Naive thymus-derived CD4-positive, alpha-beta T cell (primary cell): ENCODE measurements at regions not wholly inside any gene's neighbourhood (a gene's known extent, or its start where the extent isn't known, plus 50 kb on each side); places are given as distances from the start of the nearest gene placed in this dataset.
"Not testable (repeated sequence)": the region's sequence is repeated elsewhere in the genome, so short reads cannot be mapped to it uniquely, and the experiment has no call there.

Experiments
- ATAC-seq: fragments of 150-1000 bp; cut with Tn5 transposase; 2 replicates; pipeline ENCODE4 v1.10.0; 2021; ENCODE audit warnings: mild to moderate bottlenecking, moderate library complexity
- CTCF ChIA-PET: fragments of 350-600 bp; sonication (Branson Sonifier 250); formaldehyde crosslinking; loops from one replicate; lab custom pipeline; 2021; ENCODE audit warnings: antibody characterized with exemption; lab: Charles Lee
- POLR2A ChIA-PET: fragments of 350-600 bp; sonication (Branson Sonifier 250); formaldehyde crosslinking; loops from one replicate; lab custom pipeline; 2021; ENCODE audit warnings: antibody characterized with exemption, inconsistent platforms; lab: Charles Lee
- DNase-seq, 9 donors: peaks; one replicate each; pipeline versions ENCODE4 v3.0.0 to v3.0.0-alpha.2; 2020 to 2022; ENCODE audit warnings: mixed read lengths in 1 of 9
- H3K27ac ChIP-seq: one replicate; pipeline ENCODE4 v1.7.0; 2013; ENCODE audit warnings: mild to moderate bottlenecking, low read depth, low read length, moderate library complexity
- H3K27me3 ChIP-seq, 2 donors: one replicate each; pipeline ENCODE4 v1.7.0; 2013; ENCODE audit warnings: low read length in 2 of 2, mild to moderate bottlenecking in 2 of 2, moderate library complexity in 2 of 2; ENCODE audit not compliant: control insufficient read depth in 2 of 2, insufficient read depth in 2 of 2
- H3K36me3 ChIP-seq, 3 experiments: 1 replicate in 2 of 3; 2 replicates in 1 of 3; pipeline ENCODE4 v1.7.0; 2013; ENCODE audit warnings: low read length in 3 of 3, mild to moderate bottlenecking in 3 of 3, moderate library complexity in 1 of 3; ENCODE audit not compliant: insufficient read depth in 3 of 3, control insufficient read depth in 2 of 3
- H3K4me1 ChIP-seq, 2 donors: one replicate each; pipeline ENCODE4 v1.7.0; 2013; ENCODE audit warnings: low read length in 2 of 2, mild to moderate bottlenecking in 2 of 2, moderate library complexity in 1 of 2; ENCODE audit not compliant: control insufficient read depth in 2 of 2, insufficient read depth in 2 of 2
- H3K4me3 ChIP-seq: 2 replicates; pipeline ENCODE4 v1.7.0; 2013; ENCODE audit warnings: mild to moderate bottlenecking, low read length
- H3K9me3 ChIP-seq, 3 experiments: 1 replicate in 2 of 3; 2 replicates in 1 of 3; pipeline ENCODE4 v1.7.0; 2013; ENCODE audit warnings: low read length in 3 of 3; ENCODE audit not compliant: control insufficient read depth in 2 of 3
- H3K27ac Mint-ChIP-seq, 9 donors: one replicate each; pipeline ENCODE4 v1.8.0; 2020 to 2022; ENCODE audit warnings: mixed read lengths in 9 of 9, mild to moderate bottlenecking in 8 of 9, moderate library complexity in 5 of 9, inconsistent platforms in 2 of 9
- H3K27me3 Mint-ChIP-seq, 5 donors: one replicate each; pipeline ENCODE4 v1.8.0; 2021 to 2022; ENCODE audit warnings: mixed read lengths in 5 of 5, mild to moderate bottlenecking in 1 of 5
- H3K36me3 Mint-ChIP-seq, 5 donors: one replicate each; pipeline ENCODE4 v1.8.0; 2020 to 2022; ENCODE audit warnings: mixed read lengths in 5 of 5, mild to moderate bottlenecking in 3 of 5, inconsistent platforms in 1 of 5
- H3K4me1 Mint-ChIP-seq, 7 donors: one replicate each; pipeline ENCODE4 v1.8.0; 2020 to 2022; ENCODE audit warnings: mixed read lengths in 7 of 7, mild to moderate bottlenecking in 3 of 7, inconsistent platforms in 1 of 7
- H3K4me3 Mint-ChIP-seq, 10 donors: one replicate each; pipeline ENCODE4 v1.8.0; 2020 to 2022; ENCODE audit warnings: mild to moderate bottlenecking in 10 of 10, mixed read lengths in 10 of 10, moderate library complexity in 6 of 10, inconsistent platforms in 2 of 10
- H3K9me3 Mint-ChIP-seq, 11 donors: one replicate each; pipeline ENCODE4 v1.8.0; 2020 to 2022; ENCODE audit warnings: mixed read lengths in 11 of 11, mild to moderate bottlenecking in 4 of 11, inconsistent platforms in 1 of 11, moderate library complexity in 1 of 11
- intact Hi-C, 2 donors: fragments of 100-400 bp; cut with micrococcal nuclease; formaldehyde crosslinking; loops; one replicate each; pipeline ENCODE4 v1.15.1; 2023

- H3K4me3 Mint-ChIP-seq, intact Hi-C loops, H3K27ac Mint-ChIP-seq, DNase-seq, CTCF ChIA-PET, H3K4me3 ChIP-seq, H3K27ac ChIP-seq, H3K36me3 Mint-ChIP-seq, H3K9me3 ChIP-seq, H3K4me1 ChIP-seq, H3K4me1 Mint-ChIP-seq, H3K36me3 ChIP-seq, H3K27me3 ChIP-seq, ATAC-seq, POLR2A ChIA-PET, H3K9me3 Mint-ChIP-seq: not testable (repeated sequence)
- peaks cover 4 to 29% (median 15%) of the 10 kb centered on the region in 5 donors for H3K27me3 Mint-ChIP-seq
These were observed 305.8 kb downstream of the REEP3 start for GRCh38 chr10:63827018-63827417.

GRCh38 chr10:63829020-63829419 is 307.8 kb downstream of the REEP3 start:
- ChIA-PET CTCF (no interaction called here), POLR2A (no interaction called here)
- Histone ChIP-seq H3K36me3 (no peaks in the 10 kb centered on the region), H3K4me1 (no peaks in the 10 kb centered on the region), H3K4me3 (no peak overlapping the region), H3K27me3 (no peaks in the 10 kb centered on the region), H3K27ac (no peak overlapping the region), H3K9me3 (no peaks in the 10 kb centered on the region)
- Mint-ChIP-seq H3K36me3 (no peaks in the 10 kb centered on the region), H3K9me3 (peaks cover 0 to 3% (median 0%) of the 10 kb centered on the region in 11 donors), H3K27me3 (peaks cover 0 to 20% (median 7%) of the 10 kb centered on the region in 5 donors), H3K4me1 (no peaks in the 10 kb centered on the region), H3K27ac (no peak overlapping the region), H3K4me3 (no peak overlapping the region)
- no peak for ATAC-seq
- no peak for DNase-seq
- intact Hi-C loops = no loop called here

GRCh38 chr10:63829573-63830149 is 308.5 kb downstream of the REEP3 start:
- H3K27me3 Mint-ChIP-seq = peaks cover 0 to 15% (median 7%) of the 10 kb centered on the region in 5 donors
- POLR2A ChIA-PET = no interaction called here
- Histone ChIP-seq H3K27ac (no peak overlapping the region), H3K4me3 (no peak overlapping the region), H3K9me3 (no peaks in the 10 kb centered on the region), H3K36me3 (no peaks in the 10 kb centered on the region), H3K4me1 (no peaks in the 10 kb centered on the region), H3K27me3 (no peaks in the 10 kb centered on the region)
- H3K36me3 Mint-ChIP-seq = no peaks in the 10 kb centered on the region
- intact Hi-C loops = no loop called here
- no peak overlapping the region for H3K27ac Mint-ChIP-seq
- no peaks in the 10 kb centered on the region for H3K4me1 Mint-ChIP-seq
- CTCF ChIA-PET = no interaction called here
- peaks cover 0 to 3% (median 0%) of the 10 kb centered on the region in 11 donors for H3K9me3 Mint-ChIP-seq
- no peak overlapping the region for H3K4me3 Mint-ChIP-seq
- no peak for ATAC-seq
- no peak for DNase-seq

- CTCF ChIA-PET = no interaction called here
- Histone ChIP-seq H3K36me3 (no peaks in the 10 kb centered on the region), H3K27ac (no peak overlapping the region), H3K4me1 (no peaks in the 10 kb centered on the region), H3K4me3 (no peak overlapping the region), H3K27me3 (no peaks in the 10 kb centered on the region), H3K9me3 (no peaks in the 10 kb centered on the region)
- peaks cover 0 to 2% (median 0%) of the 10 kb centered on the region in 11 donors for H3K9me3 Mint-ChIP-seq
- no peak for DNase-seq
- H3K4me3 Mint-ChIP-seq = no peak overlapping the region
- intact Hi-C loops = no loop called here
- H3K36me3 Mint-ChIP-seq = no peaks in the 10 kb centered on the region
- no peak for ATAC-seq
- H3K27ac Mint-ChIP-seq = no peak overlapping the region
- POLR2A ChIA-PET = no interaction called here
- H3K4me1 Mint-ChIP-seq = no peaks in the 10 kb centered on the region
- H3K27me3 Mint-ChIP-seq = peaks cover 0 to 13% (median 7%) of the 10 kb centered on the region in 5 donors
These were observed 311.5 kb downstream of the REEP3 start for GRCh38 chr10:63832686-63833085.

- CTCF ChIA-PET = no interaction called here
- no peak for ATAC-seq
- peaks cover 0 to 13% (median 7%) of the 10 kb centered on the region in 5 donors for H3K27me3 Mint-ChIP-seq
These were observed 312.3 kb downstream of the REEP3 start for GRCh38 chr10:63833411-63834060.

GRCh38 chr10:63836666-63837442 is 315.7 kb downstream of the REEP3 start:
- no peaks in the 10 kb centered on the region for H3K36me3 ChIP-seq
- no peak overlapping the region for H3K27ac ChIP-seq
- no peak overlapping the region for H3K4me3 Mint-ChIP-seq
- peaks cover 2 to 29% (median 16%) of the 10 kb centered on the region in 5 donors for H3K27me3 Mint-ChIP-seq
- ChIA-PET CTCF (no interaction called here), POLR2A (no interaction called here)
- H3K27ac Mint-ChIP-seq = no peak overlapping the region
- intact Hi-C loops = no loop called here
- ATAC-seq (no peak), DNase-seq (no peak)
- H3K27me3 ChIP-seq = no peaks in the 10 kb centered on the region
- H3K9me3 ChIP-seq = no peaks in the 10 kb centered on the region
- H3K4me1 ChIP-seq = no peaks in the 10 kb centered on the region
- H3K36me3 Mint-ChIP-seq = no peaks in the 10 kb centered on the region
- no peaks in the 10 kb centered on the region for H3K4me1 Mint-ChIP-seq
- peaks cover 0 to 2% (median 0%) of the 10 kb centered on the region in 11 donors for H3K9me3 Mint-ChIP-seq
- no peak overlapping the region for H3K4me3 ChIP-seq

More at GRCh38 chr10:63833411-63834060, 312.3 kb downstream of the REEP3 start:
- H3K36me3 Mint-ChIP-seq = no peaks in the 10 kb centered on the region
- Histone ChIP-seq H3K27me3 (no peaks in the 10 kb centered on the region), H3K27ac (no peak overlapping the region), H3K9me3 (no peaks in the 10 kb centered on the region), H3K4me1 (no peaks in the 10 kb centered on the region), H3K4me3 (no peak overlapping the region), H3K36me3 (no peaks in the 10 kb centered on the region)
- POLR2A ChIA-PET = no interaction called here
- H3K27ac Mint-ChIP-seq = no peak overlapping the region
- no peak for DNase-seq
- no peaks in the 10 kb centered on the region for H3K4me1 Mint-ChIP-seq
- H3K4me3 Mint-ChIP-seq = no peak overlapping the region
- intact Hi-C loops = no loop called here
- H3K9me3 Mint-ChIP-seq = peaks cover 0 to 2% (median 0%) of the 10 kb centered on the region in 11 donors
